OCI-LY1 (cell line): ENCODE measurements at regions not wholly inside any gene's neighbourhood (a gene's known extent, or its start where the extent isn't known, plus 50 kb on each side); places are given as distances from the start of the nearest gene placed in this dataset.

Experiments
- CTCF ChIP-seq: fragments of 200-600 bp; sonication (generic), shearing (Covaris generic); IDR thresholded peaks from 2 replicates; pipeline ENCODE4 v1.5.1; 2017; ENCODE audit warnings: mild to moderate bottlenecking, antibody characterized with exemption, low read length, moderate library complexity, mixed read lengths
- EZH2 ChIP-seq: fragments of 200-600 bp; sonication (generic), shearing (Covaris generic); IDR thresholded peaks from 2 replicates; pipeline ENCODE4 v1.8.0; 2017; ENCODE audit warnings: borderline replicate concordance, mixed run types, mild to moderate bottlenecking, antibody characterized with exemption, low read length, moderate library complexity, mixed read lengths

- TF ChIP-seq CTCF = no peak
- no peak for TF ChIP-seq EZH2
Observed at GRCh38 chr18:51890762-51891161, 449.2 kb upstream of the DCC start.
